Keratinocyte (primary cell): ENCODE measurements at regions not wholly inside any gene's neighbourhood (a gene's known extent, or its start where the extent isn't known, plus 50 kb on each side); places are given as distances from the start of the nearest gene placed in this dataset.

ENCODE experiments used
- DNase-seq: peaks from one replicate; pipeline ENCODE4 v3.0.0-alpha.2; 2011; ENCODE audit warnings: low read depth, missing footprints, low spot score
- FAIRE-seq: peaks from 2 replicates; lab custom pipeline; 2011; peaks lifted over from hg19 to GRCh38; lab: Jason Lieb, UNC
- H2AFZ ChIP-seq: 2 replicates; pipeline ENCODE4 v1.6.0; 2012; ENCODE audit warnings: low read length, control low read depth, inconsistent platforms; ENCODE audit not compliant: control insufficient read depth
- H3K27ac ChIP-seq: 2 replicates; pipeline ENCODE4 v1.5.1; 2011; ENCODE audit warnings: low read length; ENCODE audit not compliant: control insufficient read depth, insufficient read depth
- H3K27me3 ChIP-seq: 3 replicates; pipeline ENCODE4 v1.6.0; 2011; ENCODE audit warnings: low read length; ENCODE audit not compliant: control insufficient read depth, insufficient read depth; ENCODE audit errors: extremely low read depth
- H3K36me3 ChIP-seq, 2 experiments: 2 replicates in 1 of 2; 3 replicates in 1 of 2; pipeline ENCODE4 v1.5.1; 2011; ENCODE audit warnings: low read length in 2 of 2, mild to moderate bottlenecking in 1 of 2; ENCODE audit not compliant: control insufficient read depth in 2 of 2, insufficient read depth in 2 of 2; ENCODE audit errors: extremely low read depth in 1 of 2
- H3K4me1 ChIP-seq: 3 replicates; pipeline ENCODE4 v1.5.1; 2011; ENCODE audit warnings: low read length; ENCODE audit not compliant: control insufficient read depth, insufficient read depth; ENCODE audit errors: extremely low read depth
- H3K4me2 ChIP-seq: 3 replicates; pipeline ENCODE4 v1.6.0; 2011; ENCODE audit warnings: low read depth, low read length; ENCODE audit not compliant: control insufficient read depth, insufficient read depth; ENCODE audit errors: extremely low read depth
- H3K4me3 ChIP-seq, 3 experiments: fragments of 200-600 bp in 1 of 3; sonication (generic) in 1 of 3; 2 replicates in 2 of 3; 3 replicates in 1 of 3; pipeline ENCODE4 v1.5.1; 2011 to 2016; ENCODE audit warnings: low read length in 3 of 3, mild to moderate bottlenecking in 3 of 3, control low read depth in 2 of 3, inconsistent platforms in 1 of 3, low read depth in 1 of 3, mixed read lengths in 1 of 3, mixed run types in 1 of 3, moderate library complexity in 1 of 3; ENCODE audit not compliant: control insufficient read depth in 2 of 3, insufficient read depth in 2 of 3; ENCODE audit errors: extremely low read depth in 1 of 3
- H3K79me2 ChIP-seq: 2 replicates; pipeline ENCODE4 v1.6.0; 2012; ENCODE audit warnings: low read length; ENCODE audit not compliant: control insufficient read depth, insufficient read depth
- H3K9ac ChIP-seq: 3 replicates; pipeline ENCODE4 v1.6.0; 2011; ENCODE audit warnings: low read length; ENCODE audit not compliant: control insufficient read depth, insufficient read depth; ENCODE audit errors: extremely low read depth
- H3K9me1 ChIP-seq: 3 replicates; pipeline ENCODE4 v1.6.0; 2011; ENCODE audit warnings: low read length; ENCODE audit not compliant: control insufficient read depth, insufficient read depth; ENCODE audit errors: extremely low read depth
- H3K9me3 ChIP-seq: 2 replicates; pipeline ENCODE4 v1.5.1; 2012; ENCODE audit warnings: low read depth, low read length; ENCODE audit not compliant: control insufficient read depth
- H4K20me1 ChIP-seq: 3 replicates; pipeline ENCODE4 v1.6.0; 2011; ENCODE audit warnings: low read length; ENCODE audit not compliant: control insufficient read depth, insufficient read depth; ENCODE audit errors: extremely low read depth
- EZH2 ChIP-seq: IDR thresholded peaks from one replicate; pipeline ENCODE4 v1.6.1; 2012; ENCODE audit warnings: inconsistent platforms, mild to moderate bottlenecking, low read length, moderate library complexity
- dilution Hi-C: fragments of 300-500 bp; cut with MboI; formaldehyde crosslinking; loops from one replicate; pipeline ENCODE4 v1.7.0; 2020; ENCODE audit warnings: low sequenced_read_pairs; ENCODE audit not compliant: extremely low pct_ligation_motif_present
- TF ChIP-seq, protein P1 (sequence below), 3 experiments: IDR thresholded peaks in 1 of 3; conservative IDR thresholded peaks in 1 of 3; optimal IDR thresholded peaks in 1 of 3; 2 replicates in 2 of 3; 3 replicates in 1 of 3; pipeline versions ENCODE3 to v1.5.1; 2011; ENCODE audit warnings: low read length in 3 of 3, mild to moderate bottlenecking in 3 of 3, moderate library complexity in 2 of 3, control low read depth in 1 of 3, inconsistent platforms in 1 of 3; ENCODE audit not compliant: insufficient read depth in 2 of 3; ENCODE audit errors: extremely low read depth in 1 of 3

DNA sequence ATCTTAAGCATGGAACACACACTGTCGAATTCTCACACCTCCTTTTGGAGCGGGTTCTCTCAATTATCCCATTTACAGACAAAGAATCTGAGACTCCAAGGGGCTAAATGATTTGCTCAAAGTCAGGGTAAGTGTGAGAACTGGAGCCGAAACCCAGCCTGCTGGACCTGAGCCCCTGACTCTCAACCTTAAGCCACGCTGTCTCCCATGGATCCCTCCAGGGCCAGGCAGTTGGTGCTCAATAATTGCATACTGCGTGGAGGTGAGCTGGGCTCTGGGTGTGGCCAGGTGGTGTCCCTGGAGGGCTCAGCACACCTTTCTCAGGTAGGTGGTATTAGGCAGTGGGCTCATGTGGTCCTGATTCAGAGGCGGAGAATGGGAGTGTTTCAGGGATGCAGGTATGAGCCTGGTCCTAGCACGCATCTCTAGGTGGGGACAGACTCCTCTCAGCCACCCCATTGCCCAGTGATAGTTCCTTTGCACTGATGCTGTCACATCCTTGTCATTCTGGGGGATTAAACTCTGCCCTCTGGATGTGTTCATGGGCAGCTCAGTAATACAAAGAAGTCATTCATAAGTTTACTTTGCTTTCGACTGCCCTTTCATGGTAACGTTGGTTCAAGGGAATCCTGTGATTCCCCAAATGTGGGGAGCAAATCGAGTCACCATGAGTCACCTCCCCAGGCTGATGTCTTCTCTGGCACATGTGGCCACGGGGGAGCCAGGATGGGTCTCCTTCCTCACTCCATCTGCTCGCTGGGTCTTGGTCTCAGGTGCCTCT lies 399.5 kb upstream of the TNRC6C start:
- H3K27me3 ChIP-seq: peaks cover 35% of the 10 kb centered on the region
- dilution Hi-C loops: no loop called here
- no peak overlapping the region for H3K27ac ChIP-seq
- TF ChIP-seq, protein P1, sequence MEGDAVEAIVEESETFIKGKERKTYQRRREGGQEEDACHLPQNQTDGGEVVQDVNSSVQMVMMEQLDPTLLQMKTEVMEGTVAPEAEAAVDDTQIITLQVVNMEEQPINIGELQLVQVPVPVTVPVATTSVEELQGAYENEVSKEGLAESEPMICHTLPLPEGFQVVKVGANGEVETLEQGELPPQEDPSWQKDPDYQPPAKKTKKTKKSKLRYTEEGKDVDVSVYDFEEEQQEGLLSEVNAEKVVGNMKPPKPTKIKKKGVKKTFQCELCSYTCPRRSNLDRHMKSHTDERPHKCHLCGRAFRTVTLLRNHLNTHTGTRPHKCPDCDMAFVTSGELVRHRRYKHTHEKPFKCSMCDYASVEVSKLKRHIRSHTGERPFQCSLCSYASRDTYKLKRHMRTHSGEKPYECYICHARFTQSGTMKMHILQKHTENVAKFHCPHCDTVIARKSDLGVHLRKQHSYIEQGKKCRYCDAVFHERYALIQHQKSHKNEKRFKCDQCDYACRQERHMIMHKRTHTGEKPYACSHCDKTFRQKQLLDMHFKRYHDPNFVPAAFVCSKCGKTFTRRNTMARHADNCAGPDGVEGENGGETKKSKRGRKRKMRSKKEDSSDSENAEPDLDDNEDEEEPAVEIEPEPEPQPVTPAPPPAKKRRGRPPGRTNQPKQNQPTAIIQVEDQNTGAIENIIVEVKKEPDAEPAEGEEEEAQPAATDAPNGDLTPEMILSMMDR (optimal IDR thresholded peaks at IDR 0.05 in 1 of 3, IDR thresholded peaks at IDR 0.05 in 1 of 3, conservative IDR thresholded peaks at IDR 0.05 in 1 of 3; ENCODE audit: extremely low read depth in 1 of 3, insufficient read depth in 2 of 3, low read length in 3 of 3): no peak
- no peak for TF ChIP-seq EZH2
- no peak overlapping the region for H3K9ac ChIP-seq
- H2AFZ ChIP-seq: no peak overlapping the region
- DNase-seq (no peak), FAIRE-seq (no peak)
- no peaks in the 10 kb centered on the region for H3K4me1 ChIP-seq
- H3K9me3 ChIP-seq: no peaks in the 10 kb centered on the region
- H3K4me3 ChIP-seq: no peak overlapping the region
- no peak overlapping the region for H3K4me2 ChIP-seq
- no peaks in the 10 kb centered on the region for H3K36me3 ChIP-seq
- H3K9me1 ChIP-seq: no peaks in the 10 kb centered on the region
- H4K20me1 ChIP-seq: no peaks in the 10 kb centered on the region
- H3K79me2 ChIP-seq: no peaks in the 10 kb centered on the region

DNA sequence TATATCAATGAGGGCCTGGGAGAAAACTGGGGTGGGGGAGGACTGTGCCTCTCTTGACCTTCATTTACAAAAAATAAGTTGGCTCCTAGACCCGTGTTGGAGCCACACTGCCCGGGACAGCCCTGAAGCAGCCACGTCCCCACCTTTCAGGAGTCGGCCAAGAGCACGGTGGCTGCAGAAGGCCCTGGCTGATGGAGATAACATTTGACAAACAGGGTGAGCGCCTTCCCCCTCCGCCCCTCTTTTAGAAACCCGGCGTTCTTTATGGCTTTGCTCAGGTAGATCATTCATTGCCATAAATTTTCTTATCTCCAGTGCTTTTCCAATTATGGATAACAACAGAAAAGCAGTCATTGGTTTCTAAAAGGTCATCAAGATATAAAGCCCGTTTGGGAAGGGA lies 398.1 kb upstream of the TNRC6C start:
- dilution Hi-C loops: no loop called here
- Histone ChIP-seq H3K4me2 (no peak overlapping the region), H3K4me1 (no peaks in the 10 kb centered on the region), H3K9ac (no peak overlapping the region), H3K9me1 (no peaks in the 10 kb centered on the region), H3K79me2 (no peaks in the 10 kb centered on the region), H3K9me3 (no peaks in the 10 kb centered on the region), H2AFZ (no peak overlapping the region), H3K27ac (no peak overlapping the region), H3K27me3 (peaks cover 29% of the 10 kb centered on the region), H3K4me3 (no peak overlapping the region), H3K36me3 (no peaks in the 10 kb centered on the region), H4K20me1 (no peaks in the 10 kb centered on the region)
- DNase-seq (no peak), FAIRE-seq (no peak)
- TF ChIP-seq, protein P1 (optimal IDR thresholded peaks at IDR 0.05 in 1 of 3, IDR thresholded peaks at IDR 0.05 in 1 of 3, conservative IDR thresholded peaks at IDR 0.05 in 1 of 3; ENCODE audit: extremely low read depth in 1 of 3, insufficient read depth in 2 of 3, low read length in 3 of 3): no peak
- TF ChIP-seq EZH2: no peak
